Stimulated activated CD4-positive, alpha-beta T cell treated with anti-CD3 and anti-CD28 coated beads, Interleukin-15, amount 100 ng/mL, for 48 hours (primary cell): ENCODE measurements at regions not wholly inside any gene's neighbourhood (a gene's known extent, or its start where the extent isn't known, plus 50 kb on each side); places are given as distances from the start of the nearest gene placed in this dataset.

Experiments
- DNase-seq, 2 donors: peaks; one replicate each; pipeline ENCODE4 v3.0.0-alpha.2; 2020; ENCODE audit warnings: low read depth in 2 of 2

- no peak for DNase-seq
These were observed 319.3 kb upstream of the UBE2E3 start for GRCh38 chr2:180660881-180661685.

GRCh38 chr2:180660207-180660606 lies 320.2 kb upstream of the UBE2E3 start:
- no peak for DNase-seq

GRCh38 chr2:180657054-180657453 lies 323.4 kb upstream of the UBE2E3 start:
- DNase-seq = no peak

DNA sequence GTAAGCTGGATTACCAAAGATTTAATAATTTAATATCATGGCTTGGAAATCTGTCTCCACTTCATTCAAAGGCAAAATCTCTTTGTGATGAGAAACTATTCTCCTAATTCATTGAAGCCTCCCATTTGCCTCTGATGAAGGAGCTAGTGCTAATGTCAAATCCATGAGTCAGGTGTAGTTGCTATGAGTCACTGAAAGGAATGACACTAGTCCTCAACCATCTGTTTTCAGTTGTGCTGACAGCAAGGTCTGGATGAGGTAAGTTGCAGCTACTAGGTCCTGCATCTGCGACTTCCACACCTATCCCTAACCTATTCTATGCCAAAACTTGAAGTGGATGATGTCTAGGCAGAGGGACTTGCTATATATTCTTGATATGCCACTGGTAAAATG lies 324.0 kb upstream of the UBE2E3 start:
- DNase-seq = no peak

- no peak for DNase-seq
These were observed 324.5 kb upstream of the UBE2E3 start for GRCh38 chr2:180655842-180656454.

- DNase-seq = no peak
These were observed 325.0 kb upstream of the UBE2E3 start for GRCh38 chr2:180655393-180655792.

DNA sequence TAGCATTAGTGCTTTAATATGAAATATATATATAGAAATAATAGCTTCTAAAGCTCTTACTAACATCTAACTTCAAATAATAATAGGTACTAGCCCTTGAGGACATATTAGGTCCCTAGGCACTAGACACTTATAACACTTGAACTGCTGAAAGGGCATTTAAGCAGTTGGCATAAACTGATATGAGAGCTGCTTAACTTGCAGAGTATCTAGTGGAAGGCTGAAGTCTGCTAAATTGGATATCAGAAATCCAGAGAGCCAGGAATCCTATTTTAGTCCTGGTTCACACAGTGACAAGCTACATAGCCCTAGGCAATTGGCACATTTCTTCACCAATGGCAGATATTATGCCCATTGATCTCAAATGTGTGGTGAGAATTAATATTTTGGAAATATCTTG lies 326.9 kb upstream of the UBE2E3 start:
- no peak for DNase-seq

DNA sequence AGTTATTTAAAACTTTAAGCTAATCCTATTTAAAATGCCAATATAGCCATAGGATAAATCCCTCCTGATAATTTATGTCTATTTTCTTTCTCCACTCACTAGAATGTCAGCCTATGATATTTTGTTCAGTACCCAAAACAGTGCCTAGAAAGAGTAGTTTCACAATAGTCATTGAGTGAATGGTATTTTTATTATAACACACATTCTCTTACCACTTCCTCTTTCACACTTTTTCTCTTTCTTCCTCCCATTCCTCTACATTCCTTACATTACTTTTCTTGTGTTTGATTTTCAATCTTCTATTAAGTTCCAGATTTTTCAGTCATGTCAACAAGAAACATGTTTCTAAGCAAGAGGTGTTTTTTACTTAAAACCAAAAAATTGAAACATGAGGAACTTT lies 327.6 kb upstream of the UBE2E3 start:
- DNase-seq = no peak

- DNase-seq = no peak
These were observed 328.8 kb upstream of the UBE2E3 start for GRCh38 chr2:180651596-180651995.

DNA sequence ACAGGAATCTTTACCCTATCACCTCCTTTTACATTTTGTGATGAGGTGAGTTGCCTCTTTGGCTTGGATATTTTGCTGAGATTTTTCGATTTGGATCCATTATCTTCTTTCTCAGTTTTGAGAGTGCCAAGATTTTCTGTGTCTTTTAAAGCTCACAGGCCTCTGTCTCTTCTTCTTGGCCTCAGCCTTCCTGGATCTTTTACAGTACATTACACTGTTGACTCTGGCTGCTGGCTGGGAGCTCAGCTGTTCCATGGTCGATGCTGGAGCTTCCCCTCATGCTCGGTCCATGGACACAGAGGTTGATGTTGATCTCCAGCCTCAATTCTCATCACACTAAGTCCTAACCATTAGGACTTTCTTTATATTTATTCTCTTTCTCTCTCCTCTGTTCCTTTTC lies 332.8 kb upstream of the UBE2E3 start:
- no peak for DNase-seq

DNA sequence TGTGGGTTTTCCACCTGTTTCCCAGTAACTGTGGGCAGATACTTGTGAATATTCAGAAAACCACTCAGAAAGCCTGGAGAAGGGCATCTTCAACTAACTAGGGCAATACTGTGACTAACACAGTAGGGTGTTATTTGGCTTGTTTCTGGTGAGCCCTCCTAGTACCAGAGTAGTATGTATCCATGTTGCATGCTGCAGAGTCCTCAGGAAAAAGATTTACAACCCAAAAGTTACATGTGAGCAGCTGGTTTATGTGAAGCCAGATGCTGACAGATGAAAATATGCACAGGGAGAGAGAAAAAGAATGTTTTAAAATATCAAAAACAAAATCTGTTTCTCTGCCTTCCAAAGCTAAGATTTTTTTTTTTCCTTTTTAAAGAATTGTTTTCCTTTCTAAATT lies 333.2 kb upstream of the UBE2E3 start:
- no peak for DNase-seq

DNA sequence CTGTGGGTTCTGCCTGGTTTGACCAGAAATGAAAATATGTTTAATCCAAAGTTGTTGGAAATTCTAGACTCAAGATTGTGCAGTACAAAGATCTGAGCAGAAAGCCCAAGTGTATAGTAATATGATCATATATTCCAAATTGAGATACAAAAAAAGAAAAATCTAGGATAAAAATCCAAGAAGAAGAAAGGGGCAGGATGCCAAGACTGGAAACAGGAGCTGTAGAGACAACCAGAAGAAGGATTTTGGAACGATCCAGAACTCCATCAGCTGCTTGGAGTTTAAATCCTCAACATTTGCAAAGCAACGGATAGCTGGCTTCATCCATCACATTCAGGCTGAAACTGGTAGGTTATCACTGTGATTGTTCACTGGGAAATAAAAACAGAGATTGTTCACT lies 333.6 kb upstream of the UBE2E3 start:
- no peak for DNase-seq

DNA sequence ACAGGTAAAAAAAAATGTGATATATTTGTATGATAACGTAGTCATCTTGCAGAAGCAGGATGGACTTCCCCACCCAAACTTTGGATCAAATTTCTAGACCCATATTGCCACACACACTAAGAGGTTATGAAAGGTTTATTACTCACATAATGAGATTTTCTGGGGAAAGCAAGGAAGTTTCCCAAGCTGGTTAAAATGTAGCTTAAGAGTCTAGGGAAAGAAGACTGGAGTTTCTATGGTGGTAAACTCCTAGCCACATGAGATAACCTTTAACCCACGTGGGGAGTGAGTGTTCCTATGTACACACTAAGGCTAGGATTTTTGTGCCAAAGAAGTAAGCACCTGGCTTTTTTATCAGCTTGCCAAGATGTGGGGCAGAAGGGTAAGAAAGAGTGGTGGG lies 335.7 kb upstream of the UBE2E3 start:
- no peak for DNase-seq

- no peak for DNase-seq
These were observed 349.6 kb upstream of the UBE2E3 start for GRCh38 chr2:180630756-180631155.

DNA sequence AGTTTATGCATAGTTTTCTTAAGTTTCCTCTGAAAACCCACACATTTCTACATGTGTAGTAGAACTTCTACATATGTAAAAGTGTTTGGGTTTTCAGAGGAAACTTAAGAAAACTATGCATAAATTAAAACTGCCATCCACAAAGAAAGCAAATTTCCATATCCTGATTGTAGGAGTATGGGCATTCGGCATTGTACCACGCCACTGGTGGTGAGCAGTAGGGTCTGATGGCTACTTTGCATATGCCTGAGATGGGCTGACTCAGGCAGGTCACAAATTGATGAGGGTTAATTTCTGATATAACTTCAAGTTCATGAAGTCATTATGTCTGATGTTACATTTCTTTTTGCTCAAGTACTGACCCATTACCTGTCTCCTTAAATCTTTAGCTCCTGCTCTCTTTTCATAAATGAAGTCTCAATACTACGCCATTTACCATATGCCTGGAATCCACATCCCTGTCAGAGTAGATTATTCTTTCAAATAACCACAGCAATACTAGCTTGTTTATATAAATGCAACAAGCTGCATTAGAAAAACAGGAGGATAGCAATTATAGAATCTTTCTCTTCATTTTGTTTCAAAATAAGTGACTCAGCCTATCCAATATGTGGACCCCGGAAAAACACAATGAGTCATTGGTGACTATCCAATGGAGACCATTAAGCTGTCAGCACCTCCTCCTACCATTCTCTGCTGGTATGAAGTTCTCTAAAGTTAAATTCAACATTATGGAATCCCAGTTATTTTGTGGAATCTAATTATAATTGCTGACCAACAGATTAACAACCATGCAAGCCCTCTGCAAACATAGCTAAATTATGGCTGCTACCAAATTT lies 355.2 kb upstream of the UBE2E3 start:
- DNase-seq = no peak

GRCh38 chr2:180621941-180622918 lies 358.2 kb upstream of the UBE2E3 start:
- no peak for DNase-seq

DNA sequence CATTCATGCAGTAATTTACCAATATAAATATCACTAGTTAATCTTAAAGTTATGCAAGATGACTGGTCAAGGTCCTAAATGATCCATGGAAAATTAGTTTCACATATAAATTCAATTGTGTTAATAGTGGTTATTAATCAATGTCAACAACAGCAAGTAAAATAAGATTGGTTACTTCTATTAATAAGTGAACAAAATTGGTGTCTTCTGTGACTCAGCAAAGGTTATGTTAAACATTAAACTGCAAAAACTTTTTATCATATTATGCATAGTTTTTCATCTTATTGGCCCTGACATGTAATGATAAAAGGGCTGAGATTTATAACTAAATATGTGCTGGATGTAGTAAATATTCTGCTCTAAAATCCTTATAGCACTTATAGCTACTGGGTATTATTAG lies 359.0 kb upstream of the UBE2E3 start:
- DNase-seq = no peak

DNA sequence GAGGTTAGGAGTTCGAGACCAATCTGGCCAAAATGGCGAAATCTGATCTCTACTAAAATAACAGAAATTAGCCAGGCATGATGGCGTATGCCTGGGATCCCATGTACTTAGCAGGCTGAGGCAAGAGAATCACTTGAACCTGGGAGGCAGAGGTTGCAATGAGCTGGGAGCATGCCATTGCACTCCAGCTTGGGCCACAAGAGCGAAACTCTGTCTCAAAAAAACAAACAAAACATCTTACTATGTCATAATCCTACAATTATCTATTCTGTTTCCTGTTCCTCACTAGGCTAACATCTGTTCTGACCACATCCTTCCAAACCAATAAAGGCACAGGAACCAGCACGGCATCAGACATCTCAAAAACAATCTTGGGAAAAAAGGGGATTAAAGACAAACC lies 361.8 kb upstream of the UBE2E3 start:
- DNase-seq = no peak

- DNase-seq = no peak
These were observed 365.6 kb upstream of the UBE2E3 start for GRCh38 chr2:180614776-180615175.

GRCh38 chr2:180609626-180610340 lies 370.6 kb upstream of the UBE2E3 start:
- no peak for DNase-seq

- no peak for DNase-seq
These were observed 372.8 kb upstream of the UBE2E3 start for GRCh38 chr2:180607514-180608049.
